ENCODE measurements at regions not wholly inside any gene's neighbourhood (a gene's known extent, or its start where the extent isn't known, plus 50 kb on each side); places are given as distances from the start of the nearest gene placed in this dataset.
"Not testable (repeated sequence)": the region's sequence is repeated elsewhere in the genome, so short reads cannot be mapped to it uniquely, and the experiment has no call there.

DNA sequence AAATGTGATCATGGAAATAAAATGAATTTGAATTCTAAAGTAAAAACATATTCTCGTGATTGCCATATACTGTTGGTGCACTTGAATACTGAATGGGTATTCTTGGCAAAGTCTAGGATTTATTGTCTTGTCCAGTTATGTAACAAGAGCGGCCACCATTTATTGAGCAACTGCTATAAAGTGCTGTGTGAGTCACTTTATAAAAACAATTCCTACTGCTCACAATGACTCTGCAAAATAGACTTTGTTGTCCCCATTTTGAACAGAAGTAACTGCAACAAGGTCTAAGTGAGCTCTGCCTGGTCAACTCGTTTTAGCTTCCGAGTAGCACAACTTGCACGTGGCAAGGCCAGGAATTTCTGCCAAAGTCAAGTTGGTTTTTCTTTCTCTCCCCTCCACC, 995.6 kb upstream of the FANCL start:
- Mint-ChIP-seq H3K4me3 (ENCODE audit: low read depth, unreplicated experiment) (no peak overlapping the region), H3K9me3 (ENCODE audit: low read depth, unreplicated experiment) (peaks cover 2% of the 10 kb centered on the region), H3K27me3 (ENCODE audit: unreplicated experiment) (no peaks in the 10 kb centered on the region), H3K36me3 (ENCODE audit: insufficient read depth, unreplicated experiment) (no peaks in the 10 kb centered on the region), H3K4me1 (ENCODE audit: low read depth, unreplicated experiment) (no peaks in the 10 kb centered on the region), H3K27ac (ENCODE audit: unreplicated experiment) (no peak overlapping the region)
- intact Hi-C loops (cut with micrococcal nuclease; ENCODE audit: unreplicated experiment): no loop called here
- CTCF ChIA-PET: no interaction called here
- BruUV-seq (replicated peaks): no TSS peak
- no peak for DNase-seq
- TF ChIP-seq, protein P1, sequence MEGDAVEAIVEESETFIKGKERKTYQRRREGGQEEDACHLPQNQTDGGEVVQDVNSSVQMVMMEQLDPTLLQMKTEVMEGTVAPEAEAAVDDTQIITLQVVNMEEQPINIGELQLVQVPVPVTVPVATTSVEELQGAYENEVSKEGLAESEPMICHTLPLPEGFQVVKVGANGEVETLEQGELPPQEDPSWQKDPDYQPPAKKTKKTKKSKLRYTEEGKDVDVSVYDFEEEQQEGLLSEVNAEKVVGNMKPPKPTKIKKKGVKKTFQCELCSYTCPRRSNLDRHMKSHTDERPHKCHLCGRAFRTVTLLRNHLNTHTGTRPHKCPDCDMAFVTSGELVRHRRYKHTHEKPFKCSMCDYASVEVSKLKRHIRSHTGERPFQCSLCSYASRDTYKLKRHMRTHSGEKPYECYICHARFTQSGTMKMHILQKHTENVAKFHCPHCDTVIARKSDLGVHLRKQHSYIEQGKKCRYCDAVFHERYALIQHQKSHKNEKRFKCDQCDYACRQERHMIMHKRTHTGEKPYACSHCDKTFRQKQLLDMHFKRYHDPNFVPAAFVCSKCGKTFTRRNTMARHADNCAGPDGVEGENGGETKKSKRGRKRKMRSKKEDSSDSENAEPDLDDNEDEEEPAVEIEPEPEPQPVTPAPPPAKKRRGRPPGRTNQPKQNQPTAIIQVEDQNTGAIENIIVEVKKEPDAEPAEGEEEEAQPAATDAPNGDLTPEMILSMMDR (IDR thresholded peaks at IDR 0.05; ENCODE audit: unreplicated experiment): no peak

DNA sequence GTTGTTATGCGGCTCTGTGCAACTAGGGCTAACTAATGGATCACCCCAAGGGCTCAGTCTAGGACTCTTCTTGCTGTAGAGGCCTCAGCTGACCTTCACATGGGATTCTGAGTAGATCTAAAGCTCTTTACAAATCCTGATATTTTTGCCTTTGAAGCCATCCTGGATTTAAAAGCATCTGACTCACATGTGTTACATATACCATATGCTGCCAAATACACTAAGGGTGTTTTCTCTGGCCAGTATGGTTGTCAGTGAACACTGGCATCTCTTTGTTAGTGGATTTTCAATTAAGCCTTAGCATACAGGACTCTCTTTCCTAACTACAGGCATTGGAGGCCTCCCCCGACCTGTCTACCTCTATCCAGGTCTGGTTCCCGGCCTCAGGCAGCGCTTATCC, 992.8 kb upstream of the FANCL start:
- no peak for DNase-seq
- CTCF ChIA-PET: no interaction called here
- Mint-ChIP-seq H3K4me1 (ENCODE audit: low read depth, unreplicated experiment) (no peaks in the 10 kb centered on the region), H3K9me3 (ENCODE audit: low read depth, unreplicated experiment) (peaks cover 2% of the 10 kb centered on the region), H3K27ac (ENCODE audit: unreplicated experiment) (no peak overlapping the region), H3K4me3 (ENCODE audit: low read depth, unreplicated experiment) (no peak overlapping the region), H3K27me3 (ENCODE audit: unreplicated experiment) (no peaks in the 10 kb centered on the region), H3K36me3 (ENCODE audit: insufficient read depth, unreplicated experiment) (no peaks in the 10 kb centered on the region)
- intact Hi-C loops (cut with micrococcal nuclease; ENCODE audit: unreplicated experiment): no loop called here
- no TSS peak for BruUV-seq (replicated peaks)
- TF ChIP-seq, protein P1 (IDR thresholded peaks at IDR 0.05; ENCODE audit: unreplicated experiment): no peak

GRCh38 chr2:59233448-59233847, 992.3 kb upstream of the FANCL start:
- H3K36me3 Mint-ChIP-seq (ENCODE audit: insufficient read depth, unreplicated experiment): no peaks in the 10 kb centered on the region
- H3K27ac Mint-ChIP-seq (ENCODE audit: unreplicated experiment): no peak overlapping the region
- no peaks in the 10 kb centered on the region for H3K4me1 Mint-ChIP-seq (ENCODE audit: low read depth, unreplicated experiment)
- no peak overlapping the region for H3K4me3 Mint-ChIP-seq (ENCODE audit: low read depth, unreplicated experiment)
- intact Hi-C loops (cut with micrococcal nuclease; ENCODE audit: unreplicated experiment): no loop called here
- CTCF ChIA-PET: no interaction called here
- no TSS peak for BruUV-seq (replicated peaks)
- no peak for DNase-seq
- H3K27me3 Mint-ChIP-seq (ENCODE audit: unreplicated experiment): no peaks in the 10 kb centered on the region
- TF ChIP-seq, protein P1 (IDR thresholded peaks at IDR 0.05; ENCODE audit: unreplicated experiment): no peak
- peaks cover 2% of the 10 kb centered on the region for H3K9me3 Mint-ChIP-seq (ENCODE audit: low read depth, unreplicated experiment)

DNA sequence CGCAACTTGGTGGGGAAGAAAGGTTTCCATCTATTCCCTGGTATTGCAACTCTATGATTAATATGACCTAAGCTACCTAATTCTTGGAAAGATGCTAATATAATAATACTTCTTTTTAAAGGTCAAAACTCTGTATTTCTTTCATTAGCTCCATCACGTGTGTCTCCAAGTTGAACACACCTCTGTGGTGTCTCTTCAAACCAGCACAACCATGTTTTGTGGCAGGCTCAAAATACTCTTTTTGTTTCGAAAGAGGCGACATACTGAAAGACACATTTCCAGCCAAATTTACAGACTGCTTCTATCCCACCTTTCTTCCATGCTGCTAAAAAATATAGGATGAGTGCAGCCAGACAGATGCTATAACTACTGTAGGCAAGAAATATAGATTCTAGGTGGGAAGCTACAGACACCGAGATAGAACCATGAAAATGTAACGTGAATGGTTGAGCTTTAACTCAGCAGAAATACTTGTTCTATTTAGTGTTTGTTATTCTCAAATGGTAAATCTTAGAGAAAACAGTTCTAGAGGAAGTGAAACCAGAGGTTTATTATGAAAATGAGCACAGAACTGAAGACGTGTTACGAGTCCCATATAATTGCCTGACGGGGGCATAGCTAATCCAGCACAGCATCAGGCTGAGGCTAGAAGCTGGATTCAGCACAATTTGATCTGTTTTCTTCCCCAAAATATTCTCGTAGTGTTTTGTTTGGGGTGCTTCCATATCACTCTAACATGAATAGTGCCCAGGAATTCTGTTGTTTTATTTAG, 991.5 kb upstream of the FANCL start:
- H3K4me3 Mint-ChIP-seq (ENCODE audit: low read depth, unreplicated experiment): no peak overlapping the region

GRCh38 chr2:59226362-59226761, 985.2 kb upstream of the FANCL start:
- not testable (repeated sequence) for H3K36me3 Mint-ChIP-seq (ENCODE audit: insufficient read depth, unreplicated experiment); BruUV-seq (replicated peaks); H3K27ac Mint-ChIP-seq (ENCODE audit: unreplicated experiment)

More for the DNA sequence above, 991.5 kb upstream of the FANCL start:
- Mint-ChIP-seq H3K27me3 (ENCODE audit: unreplicated experiment) (no peaks in the 10 kb centered on the region), H3K9me3 (ENCODE audit: low read depth, unreplicated experiment) (peaks cover 2% of the 10 kb centered on the region), H3K4me1 (ENCODE audit: low read depth, unreplicated experiment) (no peaks in the 10 kb centered on the region), H3K27ac (ENCODE audit: unreplicated experiment) (no peak overlapping the region), H3K36me3 (ENCODE audit: insufficient read depth, unreplicated experiment) (no peaks in the 10 kb centered on the region)
- no peak for DNase-seq
- no TSS peak for BruUV-seq (replicated peaks)
- intact Hi-C loops (cut with micrococcal nuclease; ENCODE audit: unreplicated experiment): no loop called here
- TF ChIP-seq, protein P1 (IDR thresholded peaks at IDR 0.05; ENCODE audit: unreplicated experiment): no peak
- CTCF ChIA-PET: no interaction called here

More at GRCh38 chr2:59226362-59226761, 985.2 kb upstream of the FANCL start:
- H3K9me3 Mint-ChIP-seq (ENCODE audit: low read depth, unreplicated experiment); H3K4me1 Mint-ChIP-seq (ENCODE audit: low read depth, unreplicated experiment); H3K27me3 Mint-ChIP-seq (ENCODE audit: unreplicated experiment); DNase-seq; intact Hi-C loops (cut with micrococcal nuclease; ENCODE audit: unreplicated experiment); H3K4me3 Mint-ChIP-seq (ENCODE audit: low read depth, unreplicated experiment): not testable (repeated sequence)
- CTCF ChIA-PET: interaction anchor here (0.8 kb wide), 1 partner anchor 1473 kb away, joined by 3 read pairs; no protein-coding TSS in a partner anchor

Measured in Calu3 (cell line).